ENCODE measurements at regions not wholly inside any gene's neighbourhood (a gene's known extent, or its start where the extent isn't known, plus 50 kb on each side); places are given as distances from the start of the nearest gene placed in this dataset.

- no peaks in the 10 kb centered on the region for H3K4me1 Mint-ChIP-seq (ENCODE audit: low read depth)
- H3K9me3 ChIP-seq (ENCODE audit: control insufficient read depth in 1 of 2, insufficient read depth in 1 of 2, low read length in 2 of 2), result peaks cover 0 to 7% of the 10 kb centered on the region in 2 experiments
- H3K27ac Mint-ChIP-seq, result no peak overlapping the region
- intact Hi-C loops (cut with DNase I, micrococcal nuclease), result no loop called here
- CTCF ChIA-PET, result no interaction called here
- H3K9me3 Mint-ChIP-seq, result peaks cover 15% of the 10 kb centered on the region
- POLR2A ChIA-PET, result no interaction called here
- ATAC-seq (ENCODE audit: poor library complexity), result no peak
- no peaks in the 10 kb centered on the region for H3K27me3 Mint-ChIP-seq
- H3K27me3 ChIP-seq (ENCODE audit: control insufficient read depth in 1 of 2, insufficient read depth in 2 of 2, low read length in 2 of 2), result no peaks in the 10 kb centered on the region
- H3K4me3 ChIP-seq (ENCODE audit: low read length), result no peak overlapping the region
- no peaks in the 10 kb centered on the region for H3K36me3 ChIP-seq (ENCODE audit: insufficient read depth, low read length)
- no peak overlapping the region for H3K27ac ChIP-seq (ENCODE audit: low read depth in 1 of 2, low read length in 2 of 2)
- no peak for TF ChIP-seq CTCF (IDR thresholded peaks at IDR 0.05)
- no peaks in the 10 kb centered on the region for H3K36me3 Mint-ChIP-seq (ENCODE audit: low read depth)
- no peak for DNase-seq
- no peaks in the 10 kb centered on the region for H3K4me1 ChIP-seq (ENCODE audit: insufficient read depth, low read length)
- no peak overlapping the region for H3K4me3 Mint-ChIP-seq
Measured at GRCh38 chr3:22765679-22766078, 437.4 kb upstream of the UBE2E2 start.

GRCh38 chr3:22777834-22778233, 425.3 kb upstream of the UBE2E2 start:
- Histone ChIP-seq H3K4me1 (ENCODE audit: insufficient read depth, low read length) (no peaks in the 10 kb centered on the region), H3K9me3 (ENCODE audit: control insufficient read depth in 1 of 2, insufficient read depth in 1 of 2, low read length in 2 of 2) (peaks cover 0 to 4% of the 10 kb centered on the region in 2 experiments)
- no peak overlapping the region for H3K27ac Mint-ChIP-seq

GRCh38 chr3:22779737-22780136, 423.4 kb upstream of the UBE2E2 start:
- H3K4me1 ChIP-seq (ENCODE audit: insufficient read depth, low read length), result no peaks in the 10 kb centered on the region
- no peaks in the 10 kb centered on the region for H3K4me1 Mint-ChIP-seq (ENCODE audit: low read depth)
- H3K9me3 Mint-ChIP-seq, result peaks cover 13% of the 10 kb centered on the region
- POLR2A ChIA-PET, result no interaction called here
- no peaks in the 10 kb centered on the region for H3K27me3 ChIP-seq (ENCODE audit: control insufficient read depth in 1 of 2, insufficient read depth in 2 of 2, low read length in 2 of 2)
- no peaks in the 10 kb centered on the region for H3K36me3 ChIP-seq (ENCODE audit: insufficient read depth, low read length)
- H3K27ac ChIP-seq (ENCODE audit: low read depth in 1 of 2, low read length in 2 of 2), result no peak overlapping the region
- intact Hi-C loops (cut with DNase I, micrococcal nuclease), result no loop called here
- CTCF ChIA-PET, result no interaction called here
- ATAC-seq (ENCODE audit: poor library complexity) (no peak), DNase-seq (no peak)
- peaks cover 3 to 4% of the 10 kb centered on the region in 2 experiments for H3K9me3 ChIP-seq (ENCODE audit: control insufficient read depth in 1 of 2, insufficient read depth in 1 of 2, low read length in 2 of 2)
- no peak overlapping the region for H3K4me3 ChIP-seq (ENCODE audit: low read length)
- no peak overlapping the region for H3K27ac Mint-ChIP-seq
- H3K36me3 Mint-ChIP-seq (ENCODE audit: low read depth), result no peaks in the 10 kb centered on the region
- H3K4me3 Mint-ChIP-seq, result no peak overlapping the region
- no peaks in the 10 kb centered on the region for H3K27me3 Mint-ChIP-seq
- no peak for TF ChIP-seq CTCF (IDR thresholded peaks at IDR 0.05)

More at GRCh38 chr3:22777834-22778233, 425.3 kb upstream of the UBE2E2 start:
- CTCF ChIA-PET, result no interaction called here
- no peaks in the 10 kb centered on the region for H3K36me3 Mint-ChIP-seq (ENCODE audit: low read depth)
- Histone ChIP-seq H3K4me3 (ENCODE audit: low read length) (no peak overlapping the region), H3K27me3 (ENCODE audit: control insufficient read depth in 1 of 2, insufficient read depth in 2 of 2, low read length in 2 of 2) (no peaks in the 10 kb centered on the region), H3K27ac (ENCODE audit: low read depth in 1 of 2, low read length in 2 of 2) (no peak overlapping the region), H3K36me3 (ENCODE audit: insufficient read depth, low read length) (no peaks in the 10 kb centered on the region)
- intact Hi-C loops (cut with DNase I, micrococcal nuclease), result no loop called here
- peaks cover 4% of the 10 kb centered on the region for H3K9me3 Mint-ChIP-seq
- TF ChIP-seq CTCF (IDR thresholded peaks at IDR 0.05), result no peak
- H3K4me3 Mint-ChIP-seq, result no peak overlapping the region
- no peaks in the 10 kb centered on the region for H3K27me3 Mint-ChIP-seq
- no peaks in the 10 kb centered on the region for H3K4me1 Mint-ChIP-seq (ENCODE audit: low read depth)
- POLR2A ChIA-PET, result no interaction called here
- DNase-seq (no peak), ATAC-seq (ENCODE audit: poor library complexity) (no peak)

All from CD4-positive, alpha-beta T cell (primary cell).